ENCODE measurements at regions not wholly inside any gene's neighbourhood (a gene's known extent, or its start where the extent isn't known, plus 50 kb on each side); places are given as distances from the start of the nearest gene placed in this dataset.
"Not testable (repeated sequence)": the region's sequence is repeated elsewhere in the genome, so short reads cannot be mapped to it uniquely, and the experiment has no call there.

- DNase-seq (ENCODE audit: low read depth): not testable (repeated sequence)
Measured at GRCh38 chr16:21516705-21517040, 82.7 kb upstream of the METTL9 start.

- DNase-seq (ENCODE audit: low read depth): not testable (repeated sequence)
Measured at GRCh38 chr16:21517263-21517662, 82.1 kb upstream of the METTL9 start.

- DNase-seq (ENCODE audit: low read depth): not testable (repeated sequence)
Measured at GRCh38 chr16:21519361-21520133, 79.8 kb upstream of the METTL9 start.

GRCh38 chr16:21520134-21521047 is 79.0 kb upstream of the METTL9 start:
- peak; percentile 99 for DNase-seq (ENCODE audit: low read depth)

- DNase-seq (ENCODE audit: low read depth): not testable (repeated sequence)
Measured at GRCh38 chr16:21521048-21521389, 78.4 kb upstream of the METTL9 start.

- DNase-seq (ENCODE audit: low read depth): not testable (repeated sequence)
Measured at GRCh38 chr16:21521390-21522143, 77.8 kb upstream of the METTL9 start.

- not testable (repeated sequence) for DNase-seq (ENCODE audit: low read depth)
Measured at GRCh38 chr16:21522846-21523245, 76.5 kb upstream of the METTL9 start.

GRCh38 chr16:21523411-21524067 is 75.8 kb upstream of the METTL9 start:
- DNase-seq (ENCODE audit: low read depth): no peak

- DNase-seq (ENCODE audit: low read depth): no peak
Measured at GRCh38 chr16:21524068-21524751, 75.2 kb upstream of the METTL9 start.

GRCh38 chr16:21524752-21525028 is 74.7 kb upstream of the METTL9 start:
- DNase-seq (ENCODE audit: low read depth): not testable (repeated sequence)

- DNase-seq (ENCODE audit: low read depth): not testable (repeated sequence)
Measured at GRCh38 chr16:21525029-21525895, 74.1 kb upstream of the METTL9 start.

- not testable (repeated sequence) for DNase-seq (ENCODE audit: low read depth)
Measured at GRCh38 chr16:21525956-21526922, 73.1 kb upstream of the METTL9 start.

GRCh38 chr16:21526923-21527807 is 72.2 kb upstream of the METTL9 start:
- DNase-seq (ENCODE audit: low read depth): no peak

- not testable (repeated sequence) for DNase-seq (ENCODE audit: low read depth)
Measured at GRCh38 chr16:21529060-21529658, 70.2 kb upstream of the METTL9 start.

- DNase-seq (ENCODE audit: low read depth): not testable (repeated sequence)
Measured at GRCh38 chr16:21530729-21531383, 68.5 kb upstream of the METTL9 start.

GRCh38 chr16:21532996-21533395 is 66.4 kb upstream of the METTL9 start:
- not testable (repeated sequence) for DNase-seq (ENCODE audit: low read depth)

- DNase-seq (ENCODE audit: low read depth): not testable (repeated sequence)
Measured at GRCh38 chr16:21533474-21533873, 65.9 kb upstream of the METTL9 start.
